Adrenal gland (tissue), 5 donors: ENCODE measurements at regions not wholly inside any gene's neighbourhood (a gene's known extent, or its start where the extent isn't known, plus 50 kb on each side); places are given as distances from the start of the nearest gene placed in this dataset.
"Not testable (repeated sequence)": the region's sequence is repeated elsewhere in the genome, so short reads cannot be mapped to it uniquely, and the experiment has no call there.

Source experiments
- CTCF ChIP-seq, 6 experiments: fragments of 450-650 bp in 4 of 6; fragments of 200-600 bp in 2 of 6; sonication (generic) in 1 of 6; IDR thresholded peaks; 1 replicate in 5 of 6; 2 replicates in 1 of 6; pipeline versions ENCODE4 v1.5.1 to v1.8.0; 2016 to 2021; ENCODE audit warnings: antibody characterized with exemption in 6 of 6, mild to moderate bottlenecking in 2 of 6, moderate library complexity in 1 of 6
- POLR2A ChIP-seq, 2 donors: fragments of 450-650 bp; IDR thresholded peaks; one replicate each; pipeline ENCODE4 v1.6.1; 2017; ENCODE audit warnings: antibody characterized with exemption in 2 of 2, mild to moderate bottlenecking in 2 of 2, moderate library complexity in 1 of 2
- donor health status: DM: no; HTN: no; CAD: no.

GRCh38 chrX:19261026-19261425 is 82.7 kb upstream of the PDHA1 start:
- not testable (repeated sequence) for TF ChIP-seq CTCF, POLR2A (IDR thresholded peaks at IDR 0.05)
